ENCODE measurements at regions not wholly inside any gene's neighbourhood (a gene's known extent, or its start where the extent isn't known, plus 50 kb on each side); places are given as distances from the start of the nearest gene placed in this dataset.

DNA sequence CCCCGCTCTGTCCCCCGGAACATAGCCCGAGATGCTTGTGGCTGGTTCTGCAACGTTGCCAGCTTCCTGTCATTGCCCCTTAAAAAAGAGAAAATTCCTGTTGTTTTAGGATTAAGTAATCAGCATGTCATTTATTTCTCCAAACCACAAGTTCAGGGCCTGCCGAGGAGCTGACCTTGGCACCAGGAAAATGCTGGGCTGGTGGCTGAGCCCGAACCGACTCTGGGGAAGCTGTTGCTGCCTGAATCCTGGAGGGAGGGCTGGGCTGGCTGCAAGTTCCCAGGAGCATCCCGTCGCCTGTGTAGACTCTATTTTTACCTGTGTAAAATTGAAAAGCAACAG, 130.9 kb upstream of the FOXF1 start:
- TF ChIP-seq, protein P1, sequence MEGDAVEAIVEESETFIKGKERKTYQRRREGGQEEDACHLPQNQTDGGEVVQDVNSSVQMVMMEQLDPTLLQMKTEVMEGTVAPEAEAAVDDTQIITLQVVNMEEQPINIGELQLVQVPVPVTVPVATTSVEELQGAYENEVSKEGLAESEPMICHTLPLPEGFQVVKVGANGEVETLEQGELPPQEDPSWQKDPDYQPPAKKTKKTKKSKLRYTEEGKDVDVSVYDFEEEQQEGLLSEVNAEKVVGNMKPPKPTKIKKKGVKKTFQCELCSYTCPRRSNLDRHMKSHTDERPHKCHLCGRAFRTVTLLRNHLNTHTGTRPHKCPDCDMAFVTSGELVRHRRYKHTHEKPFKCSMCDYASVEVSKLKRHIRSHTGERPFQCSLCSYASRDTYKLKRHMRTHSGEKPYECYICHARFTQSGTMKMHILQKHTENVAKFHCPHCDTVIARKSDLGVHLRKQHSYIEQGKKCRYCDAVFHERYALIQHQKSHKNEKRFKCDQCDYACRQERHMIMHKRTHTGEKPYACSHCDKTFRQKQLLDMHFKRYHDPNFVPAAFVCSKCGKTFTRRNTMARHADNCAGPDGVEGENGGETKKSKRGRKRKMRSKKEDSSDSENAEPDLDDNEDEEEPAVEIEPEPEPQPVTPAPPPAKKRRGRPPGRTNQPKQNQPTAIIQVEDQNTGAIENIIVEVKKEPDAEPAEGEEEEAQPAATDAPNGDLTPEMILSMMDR (IDR thresholded peaks at IDR 0.05): no peak
- TF ChIP-seq POLR2A (IDR thresholded peaks at IDR 0.05): no peak
